OCI-LY7 (cell line): ENCODE measurements at regions not wholly inside any gene's neighbourhood (a gene's known extent, or its start where the extent isn't known, plus 50 kb on each side); places are given as distances from the start of the nearest gene placed in this dataset.

Experiments
- BruUV-seq: library from RNA; stranded (reverse); fragments of 400-500 nt; replicated peaks from 2 replicates; lab custom pipeline; 2021; lab: Mats Ljungman, UMichigan
- CTCF ChIA-PET: fragments of 300-600 bp; sonication (Branson Sonifier 250); formaldehyde crosslinking; loops from one replicate; lab custom pipeline; 2022; ENCODE audit warnings: antibody characterized with exemption; ENCODE audit not compliant: unreplicated experiment; lab: Charles Lee
- POLR2A ChIA-PET: fragments of 300-600 bp; sonication (Branson Sonifier 250); formaldehyde crosslinking; loops from one replicate; lab custom pipeline; 2022; ENCODE audit warnings: antibody characterized with exemption; lab: Charles Lee
- DNase-seq: peaks from one replicate; pipeline ENCODE4 v3.0.0-alpha.2; 2015; ENCODE audit warnings: low spot score
- H2AFZ ChIP-seq: fragments of 200-600 bp; sonication (generic), shearing (Covaris generic); 2 replicates; pipeline ENCODE4 v1.6.1; 2014; ENCODE audit warnings: mild to moderate bottlenecking, antibody characterized with exemption, low read length, moderate library complexity
- H3K27ac ChIP-seq: fragments of 200-600 bp; sonication (generic); 2 replicates; pipeline ENCODE4 v1.5.1; 2014; ENCODE audit warnings: mixed run types, low read depth, mild to moderate bottlenecking, moderate library complexity, low read length, inconsistent platforms; ENCODE audit not compliant: poor library complexity, severe bottlenecking
- H3K36me3 ChIP-seq: fragments of 200-600 bp; sonication (generic); 2 replicates; pipeline ENCODE4 v1.6.1; 2014; ENCODE audit warnings: mild to moderate bottlenecking, antibody characterized with exemption, low read length, moderate library complexity, mixed read lengths; ENCODE audit not compliant: insufficient read depth
- H3K4me1 ChIP-seq: fragments of 200-600 bp; sonication (generic); 2 replicates; pipeline ENCODE4 v1.5.1; 2014; ENCODE audit warnings: mild to moderate bottlenecking, low read length; ENCODE audit not compliant: insufficient read depth, poor library complexity, severe bottlenecking
- H3K4me2 ChIP-seq: fragments of 200-600 bp; sonication (generic); 2 replicates; pipeline ENCODE4 v1.6.1; 2014; ENCODE audit warnings: mild to moderate bottlenecking, low read length
- H3K4me3 ChIP-seq: fragments of 200-600 bp; sonication (generic); 2 replicates; pipeline ENCODE4 v1.5.1; 2014; ENCODE audit warnings: mild to moderate bottlenecking, low read depth, low read length; ENCODE audit not compliant: poor library complexity, severe bottlenecking
- H3K79me2 ChIP-seq: fragments of 200-600 bp; sonication (generic); 2 replicates; pipeline ENCODE4 v1.6.1; 2016; ENCODE audit warnings: low read depth, mild to moderate bottlenecking, low read length, moderate library complexity, mixed read lengths; ENCODE audit not compliant: insufficient read depth
- H3K9me2 ChIP-seq: fragments of 200-600 bp; sonication (generic); 2 replicates; pipeline ENCODE4 v1.6.1; 2016; ENCODE audit warnings: mild to moderate bottlenecking, low read length, mixed read lengths; ENCODE audit not compliant: insufficient read depth
- H3K9me3 ChIP-seq: fragments of 200-600 bp; sonication (generic); 2 replicates; pipeline ENCODE4 v1.6.1; 2014; ENCODE audit warnings: mild to moderate bottlenecking, mixed run types, low read length, mixed read lengths
- H4K20me1 ChIP-seq: fragments of 200-600 bp; sonication (generic); 2 replicates; pipeline ENCODE4 v1.6.1; 2014; ENCODE audit warnings: mild to moderate bottlenecking, antibody characterized with exemption, low read length, moderate library complexity, mixed read lengths; ENCODE audit not compliant: insufficient read depth
- EZH2phosphoT487 ChIP-seq: fragments of 200-600 bp; sonication (generic); IDR thresholded peaks from 2 replicates; pipeline ENCODE4 v1.6.1; 2018; ENCODE audit warnings: low read depth, borderline replicate concordance, mild to moderate bottlenecking, mixed run types, antibody characterized with exemption, low read length, moderate library complexity, mixed read lengths
- intact Hi-C: fragments of 100-400 bp; cut with micrococcal nuclease; formaldehyde crosslinking; loops from one replicate; pipeline ENCODE4 v1.10.0; 2022; ENCODE audit not compliant: unreplicated experiment
- TF ChIP-seq, protein P1 (sequence below): fragments of 200-600 bp; sonication (generic); conservative IDR thresholded peaks from 2 replicates; pipeline ENCODE4 v1.5.1; 2014; ENCODE audit warnings: mild to moderate bottlenecking, antibody characterized with exemption, low read length, moderate library complexity, mixed read lengths

DNA sequence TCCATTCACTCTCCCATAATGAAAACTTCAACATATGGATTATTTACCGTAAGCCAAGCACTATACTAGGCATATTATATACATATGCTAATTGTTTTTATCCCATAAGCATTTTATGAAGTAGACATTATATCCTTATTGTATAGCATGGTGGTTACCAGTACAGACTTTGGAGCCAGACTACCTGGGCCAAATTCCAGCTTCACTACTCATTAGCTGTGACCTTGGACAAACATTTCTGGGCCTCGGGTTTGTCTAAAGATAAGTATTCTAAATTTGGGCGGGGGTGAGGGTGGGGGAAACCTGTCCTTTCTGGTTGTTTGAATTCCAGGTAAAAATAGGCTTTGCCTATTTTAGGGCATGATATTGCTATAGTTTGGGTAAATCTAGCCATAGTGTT is 66.5 kb upstream of the P2RY1 start:
- Histone ChIP-seq H3K4me3 (no peak overlapping the region), H3K79me2 (no peaks in the 10 kb centered on the region), H2AFZ (no peak overlapping the region), H3K27ac (no peak overlapping the region), H3K4me1 (no peaks in the 10 kb centered on the region), H4K20me1 (no peaks in the 10 kb centered on the region), H3K9me3 (no peaks in the 10 kb centered on the region), H3K4me2 (no peak overlapping the region), H3K9me2 (no peaks in the 10 kb centered on the region), H3K36me3 (no peaks in the 10 kb centered on the region)
- ChIA-PET POLR2A (no interaction called here), CTCF (no interaction called here)
- DNase-seq: no peak
- BruUV-seq: no TSS peak
- intact Hi-C loops: no loop called here
- TF ChIP-seq, protein P1, sequence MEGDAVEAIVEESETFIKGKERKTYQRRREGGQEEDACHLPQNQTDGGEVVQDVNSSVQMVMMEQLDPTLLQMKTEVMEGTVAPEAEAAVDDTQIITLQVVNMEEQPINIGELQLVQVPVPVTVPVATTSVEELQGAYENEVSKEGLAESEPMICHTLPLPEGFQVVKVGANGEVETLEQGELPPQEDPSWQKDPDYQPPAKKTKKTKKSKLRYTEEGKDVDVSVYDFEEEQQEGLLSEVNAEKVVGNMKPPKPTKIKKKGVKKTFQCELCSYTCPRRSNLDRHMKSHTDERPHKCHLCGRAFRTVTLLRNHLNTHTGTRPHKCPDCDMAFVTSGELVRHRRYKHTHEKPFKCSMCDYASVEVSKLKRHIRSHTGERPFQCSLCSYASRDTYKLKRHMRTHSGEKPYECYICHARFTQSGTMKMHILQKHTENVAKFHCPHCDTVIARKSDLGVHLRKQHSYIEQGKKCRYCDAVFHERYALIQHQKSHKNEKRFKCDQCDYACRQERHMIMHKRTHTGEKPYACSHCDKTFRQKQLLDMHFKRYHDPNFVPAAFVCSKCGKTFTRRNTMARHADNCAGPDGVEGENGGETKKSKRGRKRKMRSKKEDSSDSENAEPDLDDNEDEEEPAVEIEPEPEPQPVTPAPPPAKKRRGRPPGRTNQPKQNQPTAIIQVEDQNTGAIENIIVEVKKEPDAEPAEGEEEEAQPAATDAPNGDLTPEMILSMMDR: no peak
- no peak for TF ChIP-seq EZH2phosphoT487

DNA sequence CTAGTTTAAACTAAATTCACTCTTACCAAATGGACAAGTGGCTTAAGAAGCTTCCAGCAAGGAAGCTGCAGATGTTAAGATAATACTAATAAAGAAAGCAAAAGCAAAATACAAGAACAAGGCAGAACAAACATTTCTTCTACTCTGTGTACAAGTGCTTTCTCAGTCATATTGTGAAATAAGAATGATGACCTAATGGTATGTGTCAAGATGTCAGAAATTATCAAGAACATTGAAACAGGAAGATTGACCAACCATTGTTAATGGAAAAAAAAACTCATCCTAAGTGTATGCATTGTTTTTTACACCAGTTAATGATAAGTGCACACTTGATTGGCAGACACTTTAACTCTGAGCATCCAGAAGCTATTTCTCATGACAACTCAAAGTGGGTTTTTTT is 65.4 kb upstream of the P2RY1 start:
- no peaks in the 10 kb centered on the region for H3K36me3 ChIP-seq
- POLR2A ChIA-PET: interaction anchor here (0.6 to 0.8 kb wide), 2 partner anchors 25 to 225 kb away, joined by 3 to 4 read pairs; no protein-coding TSS in a partner anchor
- no peak for DNase-seq
- no TSS peak for BruUV-seq
- no peaks in the 10 kb centered on the region for H3K79me2 ChIP-seq
- H3K4me3 ChIP-seq: no peak overlapping the region
- H3K4me2 ChIP-seq: no peak overlapping the region
- no peaks in the 10 kb centered on the region for H3K9me2 ChIP-seq
- no peaks in the 10 kb centered on the region for H4K20me1 ChIP-seq
- intact Hi-C loops: no loop called here
- H2AFZ ChIP-seq: no peak overlapping the region
- H3K27ac ChIP-seq: no peak overlapping the region
- no peaks in the 10 kb centered on the region for H3K9me3 ChIP-seq
- CTCF ChIA-PET: no interaction called here
- TF ChIP-seq EZH2phosphoT487: no peak
- TF ChIP-seq, protein P1: no peak
- H3K4me1 ChIP-seq: no peaks in the 10 kb centered on the region

DNA sequence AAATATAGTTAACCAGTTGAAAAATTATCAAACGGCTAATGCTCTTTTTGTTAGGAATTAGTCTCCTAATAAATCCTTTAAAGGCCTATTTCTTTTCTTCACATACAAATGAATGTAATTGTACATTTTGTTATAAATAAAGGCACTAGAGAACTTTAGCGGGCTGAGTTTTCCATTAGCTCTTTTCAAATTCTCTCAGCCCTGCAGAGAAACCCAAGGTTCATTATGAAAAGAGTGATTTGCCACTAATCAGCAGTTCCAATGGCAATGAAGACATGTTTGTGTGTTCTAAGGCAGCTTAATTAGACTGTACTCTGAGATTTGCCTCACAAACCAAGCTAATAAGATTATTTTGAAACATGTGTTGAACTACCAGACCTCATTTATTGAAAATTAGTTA is 64.6 kb upstream of the P2RY1 start:
- Histone ChIP-seq H3K4me3 (no peak overlapping the region), H2AFZ (no peak overlapping the region), H3K79me2 (no peaks in the 10 kb centered on the region), H3K4me1 (no peaks in the 10 kb centered on the region), H4K20me1 (no peaks in the 10 kb centered on the region), H3K9me2 (no peaks in the 10 kb centered on the region), H3K9me3 (no peaks in the 10 kb centered on the region), H3K36me3 (no peaks in the 10 kb centered on the region), H3K27ac (no peak overlapping the region), H3K4me2 (no peak overlapping the region)
- no peak for TF ChIP-seq EZH2phosphoT487
- TF ChIP-seq, protein P1: no peak
- intact Hi-C loops: no loop called here
- POLR2A ChIA-PET: interaction anchor here (0.6 to 0.9 kb wide), 2 partner anchors 12 to 224 kb away, joined by 3 read pairs; no protein-coding TSS in a partner anchor
- CTCF ChIA-PET: interaction anchor here (0.6 kb wide), 1 partner anchor 1050 kb away, joined by 3 read pairs; no protein-coding TSS in a partner anchor
- no TSS peak for BruUV-seq
- no peak for DNase-seq
